SK-N-SH (cell line): ENCODE measurements at regions not wholly inside any gene's neighbourhood (a gene's known extent, or its start where the extent isn't known, plus 50 kb on each side); places are given as distances from the start of the nearest gene placed in this dataset.
"Not testable (repeated sequence)": the region's sequence is repeated elsewhere in the genome, so short reads cannot be mapped to it uniquely, and the experiment has no call there.

Experiments
- CTCF ChIP-seq: fragments of 200-600 bp; sonication (generic); IDR thresholded peaks from 2 replicates; pipeline ENCODE4 v1.6.1; 2017; ENCODE audit warnings: antibody characterized with exemption, mild to moderate bottlenecking, moderate library complexity
- TAF1 ChIP-seq: IDR thresholded peaks from 2 replicates; pipeline ENCODE4 v1.6.1; 2012; ENCODE audit warnings: low read depth, mild to moderate bottlenecking, low read length, moderate library complexity, borderline replicate concordance
- USF1 ChIP-seq: IDR thresholded peaks from 2 replicates; pipeline ENCODE4 v1.4.0; 2012; ENCODE audit warnings: low read depth, borderline replicate concordance
- ZBTB33 ChIP-seq: IDR thresholded peaks from 2 replicates; pipeline ENCODE4 v1.4.0; 2012; ENCODE audit warnings: low read depth, borderline replicate concordance

- not testable (repeated sequence) for TF ChIP-seq CTCF, TAF1, ZBTB33, USF1
Measured at GRCh38 chr1:29604796-29605195, 368.5 kb downstream of the PTPRU start.
